LNCaP clone FGC (cell line): ENCODE measurements at regions not wholly inside any gene's neighbourhood (a gene's known extent, or its start where the extent isn't known, plus 50 kb on each side); places are given as distances from the start of the nearest gene placed in this dataset.

Source experiments
- DNase-seq: peaks from one replicate; pipeline ENCODE4 v3.0.0-alpha.2; 2011; ENCODE audit warnings: low read depth
- H3K4me3 ChIP-seq: 2 replicates; pipeline ENCODE4 v1.5.1; 2011; ENCODE audit warnings: mild to moderate bottlenecking, low read depth, low read length, control low read depth
- TF ChIP-seq, protein P1 (sequence below): IDR thresholded peaks from 2 replicates; pipeline ENCODE4 v1.5.1; 2012; ENCODE audit warnings: mild to moderate bottlenecking; ENCODE audit not compliant: control insufficient read depth, insufficient read depth; ENCODE audit errors: extremely low read depth

DNA sequence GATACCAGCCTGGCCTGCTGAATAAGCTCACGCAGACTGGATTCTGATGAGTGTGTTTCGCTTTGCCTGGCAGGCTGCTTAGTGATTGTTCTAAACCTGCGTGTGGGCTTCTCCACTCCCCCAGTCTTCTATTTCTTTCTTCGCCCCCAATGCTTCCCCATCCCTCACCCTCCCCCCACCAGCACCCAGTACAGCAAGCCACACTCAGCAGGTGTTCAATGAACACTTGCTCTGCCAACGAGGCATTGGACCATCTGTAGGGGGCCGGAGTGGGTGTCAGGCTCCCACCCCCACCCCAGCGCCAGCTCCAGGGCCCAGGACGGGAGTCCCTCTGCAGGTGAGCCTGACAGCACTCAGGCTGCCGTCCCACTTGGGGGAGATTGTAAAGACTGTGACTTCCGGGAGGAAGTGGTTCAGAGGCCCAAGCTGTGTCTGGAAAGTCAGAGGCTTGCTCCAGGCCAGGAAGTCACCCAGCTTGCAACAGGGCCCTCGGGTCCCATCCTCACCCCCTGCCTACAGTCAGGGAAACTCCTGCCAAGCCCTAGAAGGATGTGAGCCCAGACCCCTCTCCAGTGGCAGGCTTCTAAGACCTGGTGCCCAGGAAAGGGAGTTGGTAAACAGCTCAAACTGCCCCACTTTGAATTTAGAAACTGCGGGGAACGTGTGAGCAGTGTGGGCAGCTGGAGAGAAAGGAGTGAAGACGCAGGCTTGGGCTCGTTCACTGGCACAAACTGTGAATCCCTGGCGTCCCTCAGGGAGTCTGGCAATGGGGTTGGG lies 66.3 kb upstream of the PRDM11 start:
- no peak for DNase-seq
- H3K4me3 ChIP-seq, result no peak overlapping the region
- TF ChIP-seq, protein P1, sequence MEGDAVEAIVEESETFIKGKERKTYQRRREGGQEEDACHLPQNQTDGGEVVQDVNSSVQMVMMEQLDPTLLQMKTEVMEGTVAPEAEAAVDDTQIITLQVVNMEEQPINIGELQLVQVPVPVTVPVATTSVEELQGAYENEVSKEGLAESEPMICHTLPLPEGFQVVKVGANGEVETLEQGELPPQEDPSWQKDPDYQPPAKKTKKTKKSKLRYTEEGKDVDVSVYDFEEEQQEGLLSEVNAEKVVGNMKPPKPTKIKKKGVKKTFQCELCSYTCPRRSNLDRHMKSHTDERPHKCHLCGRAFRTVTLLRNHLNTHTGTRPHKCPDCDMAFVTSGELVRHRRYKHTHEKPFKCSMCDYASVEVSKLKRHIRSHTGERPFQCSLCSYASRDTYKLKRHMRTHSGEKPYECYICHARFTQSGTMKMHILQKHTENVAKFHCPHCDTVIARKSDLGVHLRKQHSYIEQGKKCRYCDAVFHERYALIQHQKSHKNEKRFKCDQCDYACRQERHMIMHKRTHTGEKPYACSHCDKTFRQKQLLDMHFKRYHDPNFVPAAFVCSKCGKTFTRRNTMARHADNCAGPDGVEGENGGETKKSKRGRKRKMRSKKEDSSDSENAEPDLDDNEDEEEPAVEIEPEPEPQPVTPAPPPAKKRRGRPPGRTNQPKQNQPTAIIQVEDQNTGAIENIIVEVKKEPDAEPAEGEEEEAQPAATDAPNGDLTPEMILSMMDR, result no peak

DNA sequence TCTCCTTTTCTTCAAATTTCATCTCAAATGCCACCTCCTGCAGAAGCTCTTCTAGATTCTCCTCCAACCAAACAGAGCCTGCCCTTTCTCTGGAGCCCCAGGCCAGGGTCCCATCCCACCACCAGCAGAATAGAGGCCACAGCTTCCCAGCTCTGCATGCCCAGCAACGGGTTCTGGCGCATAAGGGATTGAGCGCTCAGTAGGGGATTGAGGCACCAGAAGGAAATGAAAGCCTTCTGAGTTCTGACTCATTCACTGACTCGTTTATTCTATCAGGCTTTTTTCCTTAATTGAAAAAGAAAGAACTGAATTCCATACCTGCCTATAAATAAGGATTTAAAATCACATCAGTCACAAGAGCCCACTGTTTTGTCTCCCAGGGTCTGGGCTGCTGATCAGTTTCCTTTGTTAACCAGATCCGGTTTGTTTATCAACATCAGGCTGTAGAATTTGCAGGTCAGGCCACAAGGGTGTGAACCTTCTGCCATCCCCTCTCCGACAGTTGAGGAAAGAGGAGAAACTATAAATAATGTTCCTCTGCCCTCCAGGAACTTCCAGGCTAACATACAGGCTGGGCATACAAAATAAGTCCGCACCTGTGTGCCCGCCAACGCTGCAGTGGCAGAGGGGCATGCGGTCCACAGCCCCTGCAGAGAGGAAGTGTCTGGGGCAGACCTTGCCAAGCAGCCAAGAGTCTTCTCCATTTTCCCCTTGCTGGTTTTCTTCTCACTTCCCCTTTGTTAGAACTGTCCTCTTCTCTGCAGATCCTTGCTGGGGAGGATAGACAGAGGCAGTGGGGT lies 63.5 kb upstream of the PRDM11 start:
- no peak overlapping the region for H3K4me3 ChIP-seq
- TF ChIP-seq, protein P1, result no peak
- DNase-seq, result no peak

DNA sequence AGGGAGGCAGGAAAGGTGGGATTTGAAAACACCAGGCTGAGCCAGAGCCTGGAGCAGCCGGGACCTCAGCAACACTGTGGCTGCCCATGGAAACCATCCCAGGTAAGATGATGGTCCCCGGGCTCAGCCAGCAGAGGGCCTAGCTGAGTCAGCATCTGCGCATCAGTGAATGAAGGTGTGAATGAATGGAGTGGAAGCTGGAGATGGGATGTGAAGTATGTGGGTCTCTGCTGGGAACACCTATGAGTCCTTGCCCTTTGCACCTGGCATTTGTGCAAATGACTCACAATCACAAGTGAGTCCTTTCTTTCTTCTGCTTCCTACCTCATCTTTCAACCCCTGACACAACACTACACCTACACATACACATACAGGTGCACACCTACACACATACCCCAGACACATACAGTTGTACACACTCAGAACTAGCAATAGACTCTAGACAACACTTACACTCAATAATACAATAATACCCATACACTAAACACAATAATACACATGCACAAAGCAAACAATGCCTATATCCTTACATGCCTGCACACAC lies 62.8 kb upstream of the PRDM11 start:
- TF ChIP-seq, protein P1, result peak; percentile 34; the same call in 1 of the 2 replicates
- H3K4me3 ChIP-seq, result no peak overlapping the region
- no peak for DNase-seq

DNA sequence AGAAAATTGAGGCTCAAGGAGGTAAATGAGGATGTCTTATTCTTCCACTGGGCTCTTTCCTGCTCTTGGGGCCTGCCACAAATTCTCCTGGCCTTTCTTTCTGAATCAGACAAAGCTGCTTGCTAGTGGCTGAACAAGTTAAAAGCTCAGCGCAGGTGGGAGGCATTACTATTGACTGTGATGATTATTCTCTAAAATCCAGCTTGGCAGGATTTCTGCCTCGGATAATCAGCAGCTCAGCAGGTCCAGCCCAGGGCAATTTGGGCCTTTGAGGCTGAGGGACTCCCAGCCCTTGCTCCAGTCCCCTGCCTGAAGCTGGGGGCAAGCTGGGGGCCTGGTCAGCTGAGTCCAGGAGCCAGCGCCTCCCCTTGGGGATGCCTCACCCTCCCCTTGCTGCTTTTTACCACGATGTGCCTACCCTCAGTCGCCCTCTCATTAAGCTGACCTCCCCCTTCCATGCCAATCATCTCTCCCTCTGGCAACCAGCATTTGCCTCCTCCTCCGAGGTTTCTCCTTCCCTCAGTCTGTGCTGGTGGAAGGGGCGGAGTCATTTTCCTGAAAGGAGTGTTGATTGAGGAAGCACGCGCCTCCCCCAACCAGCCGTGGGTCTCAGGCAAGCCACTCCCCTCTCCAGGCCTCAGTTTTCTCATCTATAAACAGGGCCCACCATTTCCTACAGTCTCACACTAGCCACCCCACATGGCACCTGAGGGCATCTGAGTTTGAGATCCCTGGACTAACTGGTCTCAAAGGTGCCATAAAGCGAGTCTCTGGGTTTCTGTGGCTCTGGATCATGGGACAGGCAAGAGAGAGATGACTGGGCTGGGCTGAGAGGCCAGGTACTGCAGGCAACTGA lies 60.6 kb upstream of the PRDM11 start:
- DNase-seq, result no peak
- TF ChIP-seq, protein P1, result no peak
- no peak overlapping the region for H3K4me3 ChIP-seq

DNA sequence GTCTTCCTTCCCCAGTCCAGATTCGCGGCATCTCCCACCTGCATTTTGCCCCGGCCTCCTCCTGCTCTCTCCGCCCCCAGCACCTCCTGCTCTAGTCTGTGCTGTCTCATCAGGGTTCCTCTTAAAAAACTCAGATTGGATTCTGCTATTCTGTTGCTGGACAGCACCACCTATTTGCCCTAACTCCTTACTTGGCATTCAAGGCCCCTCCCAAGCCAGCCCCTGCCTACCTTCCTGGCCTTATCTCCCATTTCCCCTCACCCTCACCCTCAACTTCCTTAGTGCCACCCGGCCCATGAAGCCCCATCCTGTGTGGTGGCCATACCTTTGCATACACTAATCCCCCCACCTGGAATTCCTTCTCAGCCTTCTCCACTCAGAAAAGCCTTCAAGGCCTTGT lies 59.9 kb upstream of the PRDM11 start:
- DNase-seq, result no peak
- no peak overlapping the region for H3K4me3 ChIP-seq
- TF ChIP-seq, protein P1, result no peak

DNA sequence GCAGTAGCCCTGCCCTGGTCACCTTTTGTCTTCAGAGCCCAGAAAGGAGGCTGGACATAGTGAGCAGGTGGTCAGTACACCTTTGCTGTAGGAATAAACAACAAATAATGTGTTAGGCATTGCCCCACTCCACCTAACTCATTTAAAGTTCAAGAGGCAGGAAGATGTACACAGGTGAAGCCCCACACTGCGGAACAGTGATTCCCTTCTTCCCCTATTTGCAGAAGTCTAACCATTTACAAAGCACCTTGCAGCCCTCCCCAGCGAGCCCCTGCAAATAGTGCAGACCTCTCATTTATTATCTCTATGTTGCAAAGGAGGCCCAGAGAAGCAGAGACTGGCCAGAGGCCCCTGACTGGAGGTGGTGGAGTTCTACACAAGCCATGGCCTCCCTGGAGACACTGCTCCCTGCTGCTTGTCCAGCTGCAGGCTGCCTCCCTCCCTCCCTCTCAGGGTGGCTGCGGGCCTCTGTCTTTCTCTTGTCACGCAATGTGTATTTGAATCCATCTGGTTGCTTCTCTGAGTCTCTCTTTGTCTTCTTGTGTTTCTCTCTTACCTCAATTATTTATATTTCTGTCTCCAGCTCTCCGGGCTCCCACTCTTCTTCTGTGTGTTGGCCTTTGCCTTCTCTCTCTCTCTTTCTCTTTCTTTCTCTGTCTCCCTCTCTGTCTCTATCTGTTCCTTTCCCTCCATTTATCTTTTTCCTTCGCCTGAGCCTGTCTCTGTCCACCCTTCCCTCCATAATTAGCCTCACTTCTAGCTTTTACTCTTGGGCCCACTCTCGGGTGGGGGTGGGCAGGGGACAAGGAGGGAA lies 59.1 kb upstream of the PRDM11 start:
- TF ChIP-seq, protein P1, result no peak
- DNase-seq, result no peak
- no peak overlapping the region for H3K4me3 ChIP-seq
